SKM-1 (cell line): ENCODE measurements at regions not wholly inside any gene's neighbourhood (a gene's known extent, or its start where the extent isn't known, plus 50 kb on each side); places are given as distances from the start of the nearest gene placed in this dataset.
"Not testable (repeated sequence)": the region's sequence is repeated elsewhere in the genome, so short reads cannot be mapped to it uniquely, and the experiment has no call there.

Experiments
- DNase-seq: peaks from one replicate; lab custom pipeline; 2025; ENCODE audit not compliant: unreplicated experiment; lab: John Stamatoyannopoulos, UW

- DNase-seq, result no peak
These were observed 559.1 kb upstream of the TRPC7 start for GRCh38 chr5:136924490-136924889.

- DNase-seq, result no peak
These were observed 545.3 kb upstream of the TRPC7 start for GRCh38 chr5:136910625-136911024.

GRCh38 chr5:136909906-136910305 is 544.6 kb upstream of the TRPC7 start:
- DNase-seq, result no peak

- DNase-seq, result no peak
These were observed 542.0 kb upstream of the TRPC7 start for GRCh38 chr5:136907371-136907770.

GRCh38 chr5:136906545-136906944 is 541.2 kb upstream of the TRPC7 start:
- no peak for DNase-seq

GRCh38 chr5:136905571-136905970 is 540.2 kb upstream of the TRPC7 start:
- DNase-seq, result no peak

- DNase-seq, result no peak
These were observed 528.7 kb upstream of the TRPC7 start for GRCh38 chr5:136894070-136894469.

- no peak for DNase-seq
These were observed 526.7 kb upstream of the TRPC7 start for GRCh38 chr5:136892000-136892399.

- DNase-seq, result no peak
These were observed 526.0 kb upstream of the TRPC7 start for GRCh38 chr5:136891175-136891972.

- DNase-seq, result no peak
These were observed 525.2 kb upstream of the TRPC7 start for GRCh38 chr5:136890431-136891148.

GRCh38 chr5:136886608-136887007 is 521.3 kb upstream of the TRPC7 start:
- no peak for DNase-seq

GRCh38 chr5:136864960-136865359 is 499.6 kb upstream of the TRPC7 start:
- no peak for DNase-seq

- DNase-seq, result no peak
These were observed 491.3 kb upstream of the TRPC7 start for GRCh38 chr5:136856648-136857047.

- no peak for DNase-seq
These were observed 488.6 kb upstream of the TRPC7 start for GRCh38 chr5:136853971-136854370.

GRCh38 chr5:136840601-136841000 is 475.3 kb upstream of the TRPC7 start:
- no peak for DNase-seq

GRCh38 chr5:136836093-136836492 is 470.7 kb upstream of the TRPC7 start:
- DNase-seq, result no peak

GRCh38 chr5:136820848-136821247 is 455.5 kb upstream of the TRPC7 start:
- DNase-seq, result no peak

GRCh38 chr5:136819526-136820302 is 454.4 kb upstream of the TRPC7 start:
- no peak for DNase-seq

GRCh38 chr5:136816327-136816726 is 451.0 kb upstream of the TRPC7 start:
- no peak for DNase-seq

GRCh38 chr5:136814619-136815378 is 449.5 kb upstream of the TRPC7 start:
- no peak for DNase-seq

GRCh38 chr5:136812270-136812669 is 446.9 kb upstream of the TRPC7 start:
- DNase-seq, result not testable (repeated sequence)
